DOHH2 (cell line): ENCODE measurements at regions not wholly inside any gene's neighbourhood (a gene's known extent, or its start where the extent isn't known, plus 50 kb on each side); places are given as distances from the start of the nearest gene placed in this dataset.

Experiments used
- CTCF ChIP-seq: fragments of 200-600 bp; sonication (generic); IDR thresholded peaks from one replicate; pipeline ENCODE4 v1.5.1; 2014; ENCODE audit warnings: antibody characterized with exemption, mild to moderate bottlenecking, low read depth, low read length; ENCODE audit not compliant: poor library complexity, severe bottlenecking
- EZH2phosphoT487 ChIP-seq: fragments of 200-600 bp; sonication (generic); IDR thresholded peaks from 2 replicates; pipeline ENCODE4 v1.6.1; 2017; ENCODE audit warnings: borderline replicate concordance, mild to moderate bottlenecking, antibody characterized with exemption, low read length, moderate library complexity, mixed read lengths

- TF ChIP-seq EZH2phosphoT487 = no peak
- no peak for TF ChIP-seq CTCF
These were observed 282.9 kb upstream of the PCDH7 start for GRCh38 chr4:30437316-30437715.
